ENCODE measurements at regions not wholly inside any gene's neighbourhood (a gene's known extent, or its start where the extent isn't known, plus 50 kb on each side); places are given as distances from the start of the nearest gene placed in this dataset.
"Not testable (repeated sequence)": the region's sequence is repeated elsewhere in the genome, so short reads cannot be mapped to it uniquely, and the experiment has no call there.

- not testable (repeated sequence) for TF ChIP-seq CTCF (IDR thresholded peaks at IDR 0.05; ENCODE audit: borderline replicate concordance, extremely low read depth, low read length, poor library complexity, severe bottlenecking); EZH2 (IDR thresholded peaks at IDR 0.05; ENCODE audit: borderline replicate concordance, low read depth, low read length, severe bottlenecking)
Observed at GRCh38 chrX:52308532-52308931, 60.3 kb upstream of the XAGE2 start.

Measured in DND-41 (cell line).